ENCODE measurements at regions not wholly inside any gene's neighbourhood (a gene's known extent, or its start where the extent isn't known, plus 50 kb on each side); places are given as distances from the start of the nearest gene placed in this dataset.

DNA sequence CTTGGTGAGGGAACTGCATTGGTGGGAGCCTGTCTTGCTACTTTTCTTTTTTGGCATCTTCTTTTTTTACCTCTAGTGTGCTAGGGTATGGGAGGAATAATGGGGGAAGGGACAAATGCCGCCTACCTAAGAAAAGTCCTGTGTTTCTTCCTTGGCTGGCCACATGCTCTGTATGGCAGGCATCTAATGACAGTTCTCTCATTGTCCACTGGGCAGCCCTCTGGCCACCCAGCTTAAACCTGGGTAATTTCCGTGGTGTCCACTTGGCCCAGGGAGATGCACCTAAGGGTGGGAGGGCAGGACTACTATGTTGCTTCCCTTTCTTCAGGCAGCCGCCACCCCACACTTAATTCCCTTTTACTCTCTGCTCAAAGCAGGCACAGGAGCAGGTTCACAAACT, 173.1 kb downstream of the YTHDC2 start:
- TF ChIP-seq, protein P1, sequence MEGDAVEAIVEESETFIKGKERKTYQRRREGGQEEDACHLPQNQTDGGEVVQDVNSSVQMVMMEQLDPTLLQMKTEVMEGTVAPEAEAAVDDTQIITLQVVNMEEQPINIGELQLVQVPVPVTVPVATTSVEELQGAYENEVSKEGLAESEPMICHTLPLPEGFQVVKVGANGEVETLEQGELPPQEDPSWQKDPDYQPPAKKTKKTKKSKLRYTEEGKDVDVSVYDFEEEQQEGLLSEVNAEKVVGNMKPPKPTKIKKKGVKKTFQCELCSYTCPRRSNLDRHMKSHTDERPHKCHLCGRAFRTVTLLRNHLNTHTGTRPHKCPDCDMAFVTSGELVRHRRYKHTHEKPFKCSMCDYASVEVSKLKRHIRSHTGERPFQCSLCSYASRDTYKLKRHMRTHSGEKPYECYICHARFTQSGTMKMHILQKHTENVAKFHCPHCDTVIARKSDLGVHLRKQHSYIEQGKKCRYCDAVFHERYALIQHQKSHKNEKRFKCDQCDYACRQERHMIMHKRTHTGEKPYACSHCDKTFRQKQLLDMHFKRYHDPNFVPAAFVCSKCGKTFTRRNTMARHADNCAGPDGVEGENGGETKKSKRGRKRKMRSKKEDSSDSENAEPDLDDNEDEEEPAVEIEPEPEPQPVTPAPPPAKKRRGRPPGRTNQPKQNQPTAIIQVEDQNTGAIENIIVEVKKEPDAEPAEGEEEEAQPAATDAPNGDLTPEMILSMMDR (IDR thresholded peaks at IDR 0.05), result no peak
- TF ChIP-seq EZH2 (IDR thresholded peaks at IDR 0.05; ENCODE audit: borderline replicate concordance, insufficient read depth, low read depth, low read length, poor library complexity, severe bottlenecking), result no peak

All from B cell (primary cell).